ENCODE measurements at regions not wholly inside any gene's neighbourhood (a gene's known extent, or its start where the extent isn't known, plus 50 kb on each side); places are given as distances from the start of the nearest gene placed in this dataset.
"Not testable (repeated sequence)": the region's sequence is repeated elsewhere in the genome, so short reads cannot be mapped to it uniquely, and the experiment has no call there.

DNA sequence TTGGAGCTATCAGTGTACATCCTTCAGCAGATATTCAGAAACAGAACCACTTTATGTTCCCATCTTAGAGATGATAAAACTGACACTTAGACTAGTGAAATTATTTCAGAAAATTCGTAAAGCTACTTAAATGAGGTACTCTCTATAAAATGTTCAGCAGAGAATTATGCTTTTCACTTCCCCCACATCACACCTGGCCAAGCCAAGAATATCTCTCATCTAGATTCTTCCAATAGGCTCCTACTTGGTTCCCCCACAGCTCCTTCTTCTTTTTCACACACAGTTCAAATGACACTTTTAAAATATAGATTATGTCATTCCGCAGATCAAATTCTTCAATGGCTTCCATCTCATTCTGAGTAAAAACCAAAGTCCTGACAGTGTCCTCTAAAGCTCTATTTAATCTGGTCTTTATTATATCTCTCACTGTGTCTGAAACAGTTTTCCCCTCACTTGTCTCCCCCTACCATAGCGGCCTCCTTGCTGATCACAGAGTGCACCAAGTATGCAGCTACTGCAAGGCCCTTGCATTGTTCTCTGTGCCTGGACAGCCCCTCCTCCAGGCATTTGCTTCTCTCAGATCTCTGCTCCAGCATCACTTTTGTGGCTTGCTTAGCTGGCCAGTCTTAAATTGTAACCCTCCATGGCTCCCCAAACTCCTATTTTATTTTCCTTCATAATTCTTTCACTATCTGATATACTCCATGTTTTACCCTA, 736.8 kb upstream of the USP15 start:
- DNase-seq: no peak

GRCh38 chr12:61524851-61525250, 735.4 kb upstream of the USP15 start:
- no peak for DNase-seq

DNA sequence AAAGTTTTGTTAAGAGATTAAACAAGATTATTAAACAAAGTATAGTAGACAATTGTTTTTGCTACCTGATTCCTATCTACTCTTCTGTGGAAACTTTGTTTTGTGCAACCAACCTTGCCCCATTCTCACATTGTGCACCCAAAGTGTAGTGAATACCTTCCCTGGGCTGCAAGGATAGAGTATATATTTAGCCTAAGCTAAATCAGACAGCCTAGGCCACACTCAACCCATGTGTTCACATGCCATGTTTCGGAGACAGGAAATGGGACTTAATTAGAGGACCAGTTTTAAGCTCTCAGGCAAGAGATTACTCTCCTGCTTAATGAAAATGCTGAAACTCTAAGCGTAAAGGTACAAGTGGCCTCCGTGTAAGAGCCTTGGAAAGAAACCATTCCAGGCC, 734.9 kb upstream of the USP15 start:
- DNase-seq: no peak

GRCh38 chr12:61530456-61530855, 729.7 kb upstream of the USP15 start:
- no peak for DNase-seq

DNA sequence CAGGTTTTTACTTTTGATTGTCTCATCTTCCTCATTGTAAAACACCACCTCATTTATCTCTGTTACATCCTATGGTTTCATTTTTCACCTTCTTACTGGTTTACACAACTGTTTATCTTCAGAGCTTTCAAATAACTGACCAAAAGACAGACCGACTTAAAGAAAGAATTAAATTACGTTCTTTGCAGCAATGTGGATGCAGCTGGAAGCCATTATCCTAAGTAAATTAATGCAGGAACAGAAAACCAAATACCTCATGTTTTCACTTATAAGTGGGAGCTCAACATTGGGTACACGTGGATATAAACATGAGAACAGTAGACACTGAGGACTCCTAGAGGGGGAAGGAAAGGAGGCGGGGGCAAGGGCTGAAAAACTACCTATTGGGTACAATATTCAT, 729.0 kb upstream of the USP15 start:
- no peak for DNase-seq

GRCh38 chr12:61536117-61536516, 724.1 kb upstream of the USP15 start:
- DNase-seq: no peak

DNA sequence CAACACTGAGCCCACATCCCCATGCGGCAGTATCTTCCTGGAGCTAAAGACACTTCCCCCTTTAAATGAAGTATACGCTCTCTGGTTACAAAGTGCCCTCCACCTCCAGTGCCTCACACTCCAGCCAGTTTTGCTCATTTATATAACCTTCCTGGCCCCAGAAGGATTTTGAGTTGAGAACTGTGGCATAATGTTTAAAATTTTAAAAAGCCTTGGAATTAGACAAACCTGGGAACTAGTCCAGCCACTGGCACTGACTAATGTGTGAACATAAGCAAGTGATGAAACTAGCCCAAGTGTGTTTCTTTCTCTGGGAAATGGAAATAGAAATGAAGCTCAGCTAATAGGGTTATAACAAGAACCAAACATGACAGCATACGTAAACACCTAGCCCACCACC, 723.7 kb upstream of the USP15 start:
- no peak for DNase-seq

GRCh38 chr12:61538951-61539350, 721.3 kb upstream of the USP15 start:
- DNase-seq: no peak

GRCh38 chr12:61542551-61542950, 717.7 kb upstream of the USP15 start:
- peak; percentile 6 for DNase-seq

DNA sequence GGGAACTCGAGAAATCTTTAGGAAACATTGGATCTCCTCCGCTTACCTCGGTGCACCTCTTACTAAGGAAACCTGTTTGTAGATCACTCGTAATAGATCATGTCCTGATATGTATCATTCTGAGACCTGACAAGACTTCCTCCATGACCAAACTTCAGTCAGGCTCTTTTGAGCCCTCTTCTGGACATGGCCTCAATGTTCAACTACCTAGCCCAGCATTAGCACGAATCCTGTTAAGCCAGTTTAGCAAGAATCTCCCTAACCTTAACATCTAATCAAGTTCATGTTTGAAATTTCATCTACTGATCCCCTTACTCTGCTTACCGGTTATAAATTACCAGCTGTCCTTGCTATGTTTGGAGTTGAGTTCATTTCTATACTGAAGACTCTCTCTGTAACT, 713.9 kb upstream of the USP15 start:
- DNase-seq: no peak

GRCh38 chr12:61553091-61553490, 707.1 kb upstream of the USP15 start:
- DNase-seq: no peak

DNA sequence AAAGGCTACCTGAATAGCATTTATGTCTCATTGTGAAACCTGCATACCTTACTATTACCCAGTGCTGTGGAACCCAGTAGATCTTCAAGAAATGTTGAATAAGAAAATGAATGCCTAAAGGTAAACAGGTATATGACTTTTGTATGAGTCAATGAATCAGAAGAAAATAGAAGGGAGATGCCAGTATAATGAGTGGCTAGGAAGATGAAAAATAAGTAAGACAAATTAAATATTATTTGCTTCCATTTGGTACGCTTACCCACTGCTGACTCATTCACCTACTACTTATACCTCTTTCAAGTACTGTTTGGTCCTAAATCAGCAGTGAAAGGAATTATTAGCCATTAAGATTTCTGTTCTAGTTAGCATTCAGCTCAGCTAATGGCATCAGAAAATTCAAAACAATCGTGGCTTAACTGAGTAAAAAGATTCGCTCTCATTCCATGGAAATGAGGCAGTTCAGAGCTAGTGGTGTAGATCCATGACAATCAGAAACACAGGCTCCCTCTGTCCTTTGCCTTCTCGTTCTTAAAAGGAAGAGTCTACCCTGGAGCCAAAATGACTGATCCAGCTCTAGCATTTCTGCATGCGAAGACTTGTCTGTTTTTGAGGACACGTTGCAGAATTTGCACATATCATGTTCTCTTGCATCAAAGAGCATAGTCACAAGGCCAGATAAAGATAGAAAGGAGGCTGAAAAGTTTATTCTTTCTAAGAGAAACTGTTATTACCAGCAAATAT, 705.8 kb upstream of the USP15 start:
- no peak for DNase-seq

- DNase-seq: no peak
Measured at GRCh38 chr12:61563665-61564450, 696.3 kb upstream of the USP15 start.

DNA sequence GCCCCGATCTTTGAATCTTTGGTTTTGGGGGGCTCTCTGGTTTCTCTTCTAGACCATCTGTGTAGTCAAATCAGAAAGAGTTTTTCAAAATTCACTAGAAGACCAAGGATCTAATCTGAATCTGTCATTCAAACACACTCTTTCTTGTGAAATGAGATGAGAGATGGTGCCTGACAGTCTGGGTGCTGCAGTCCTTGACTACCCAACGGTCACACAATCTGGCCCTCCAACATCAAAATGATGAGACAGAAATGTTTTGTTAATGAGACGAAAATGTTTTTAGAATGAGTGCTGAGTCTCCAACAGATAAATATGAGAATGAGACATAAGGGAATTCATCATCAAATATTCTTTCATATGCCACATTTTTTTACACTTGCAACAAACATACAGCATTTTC, 695.7 kb upstream of the USP15 start:
- no peak for DNase-seq

GRCh38 chr12:61566183-61566582, 694.0 kb upstream of the USP15 start:
- DNase-seq: no peak

- no peak for DNase-seq
Measured at GRCh38 chr12:61574339-61574738, 685.9 kb upstream of the USP15 start.

- no peak for DNase-seq
Measured at GRCh38 chr12:61584943-61585342, 675.3 kb upstream of the USP15 start.

DNA sequence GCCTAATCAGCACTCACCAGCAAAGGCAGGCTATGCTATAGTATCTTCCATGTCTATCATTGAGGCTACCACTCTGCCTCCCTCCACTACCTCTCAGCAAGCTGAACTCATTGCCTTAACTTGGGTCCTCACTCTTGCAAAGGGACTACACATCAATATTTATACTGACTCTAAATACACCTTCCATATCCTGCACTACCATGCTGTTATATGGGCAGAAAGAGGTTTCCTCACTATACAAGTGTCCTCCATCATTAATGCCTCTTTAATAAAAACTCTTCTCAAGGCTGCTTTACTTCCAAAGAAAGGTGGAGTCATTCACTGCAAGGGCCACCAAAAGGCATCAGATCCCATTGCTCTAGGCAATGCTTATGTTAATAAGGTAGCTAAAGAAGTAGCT, 669.3 kb upstream of the USP15 start:
- not testable (repeated sequence) for DNase-seq

- no peak for DNase-seq
Measured at GRCh38 chr12:61610143-61610542, 650.1 kb upstream of the USP15 start.

DNA sequence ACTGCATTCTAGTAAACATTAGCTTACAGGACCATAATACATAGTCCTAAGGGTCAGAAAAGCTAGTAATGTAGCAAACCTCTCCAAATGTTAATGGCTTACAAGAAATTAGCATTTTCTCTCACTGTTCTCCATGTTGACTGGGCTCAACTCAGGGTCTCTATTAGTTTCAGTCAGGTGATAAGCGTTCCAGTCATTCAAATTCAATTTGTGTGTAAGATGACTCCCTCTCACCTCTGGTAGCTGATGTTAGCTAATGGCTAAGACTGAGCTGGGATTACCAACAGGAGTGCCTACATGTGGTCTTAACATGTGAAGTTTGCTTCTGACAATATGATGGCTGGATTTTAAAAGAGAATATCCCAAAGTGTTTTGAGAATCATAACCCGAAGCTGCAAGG, 630.5 kb upstream of the USP15 start:
- DNase-seq: no peak

DNA sequence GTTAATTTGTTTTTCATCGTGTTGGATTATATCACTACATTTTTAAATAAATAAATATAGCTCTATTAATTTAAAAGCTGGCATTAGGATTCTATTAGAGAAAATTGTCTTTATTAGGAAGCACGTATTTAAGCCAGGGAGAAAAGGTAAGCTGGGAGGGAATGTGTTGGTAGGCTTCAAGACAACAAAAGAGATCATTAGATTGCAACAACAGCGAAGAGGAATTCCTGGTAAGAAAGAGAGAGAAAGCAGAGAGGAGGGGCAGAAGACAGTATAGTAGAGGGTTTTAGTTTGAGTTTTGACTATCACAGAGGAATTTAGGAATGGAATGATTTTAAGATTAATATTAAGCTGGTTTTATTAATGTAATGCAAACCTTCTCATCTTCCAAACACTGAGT, 613.6 kb upstream of the USP15 start:
- no peak for DNase-seq

DNA sequence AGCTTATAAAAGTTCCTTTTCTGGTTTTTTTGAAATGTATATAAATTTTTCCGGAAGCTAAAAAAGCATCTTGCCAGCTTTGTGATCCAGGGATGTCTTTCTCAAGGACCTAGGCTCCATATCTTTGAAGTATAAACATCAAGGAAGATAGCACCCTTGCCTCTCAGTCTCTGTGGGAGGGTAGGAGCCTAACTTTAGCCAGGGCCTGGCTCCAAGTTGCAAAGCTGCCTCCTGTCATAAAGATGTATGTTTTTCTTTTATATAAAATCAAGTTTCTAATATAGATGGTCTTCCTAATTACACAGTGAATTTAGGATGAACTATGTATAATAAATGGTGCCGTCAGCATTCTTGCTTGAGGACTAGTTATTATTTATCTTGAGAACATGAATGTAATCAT, 612.6 kb upstream of the USP15 start:
- no peak for DNase-seq

- no peak for DNase-seq
Measured at GRCh38 chr12:61652265-61652664, 607.9 kb upstream of the USP15 start.

DNA sequence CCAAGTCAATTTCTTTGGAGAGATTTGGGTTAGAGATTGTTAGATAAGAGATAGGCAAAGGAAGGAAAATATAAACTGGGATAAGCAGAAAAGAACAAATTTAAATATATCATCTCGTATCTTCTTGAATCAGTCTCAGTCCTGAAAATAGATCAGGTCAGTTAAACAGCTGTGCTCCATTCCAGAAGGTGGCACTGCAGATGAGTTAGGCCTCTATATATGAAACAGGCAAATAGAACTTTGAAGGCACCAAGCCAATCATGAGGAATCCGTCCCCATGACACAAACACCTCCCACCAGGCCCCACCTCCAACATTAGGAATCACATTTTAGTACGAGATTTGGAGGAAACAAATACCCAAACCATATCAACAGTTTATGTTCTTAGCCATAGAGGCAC, 605.5 kb upstream of the USP15 start:
- no peak for DNase-seq
